ENCODE measurements at regions not wholly inside any gene's neighbourhood (a gene's known extent, or its start where the extent isn't known, plus 50 kb on each side); places are given as distances from the start of the nearest gene placed in this dataset.

DNA sequence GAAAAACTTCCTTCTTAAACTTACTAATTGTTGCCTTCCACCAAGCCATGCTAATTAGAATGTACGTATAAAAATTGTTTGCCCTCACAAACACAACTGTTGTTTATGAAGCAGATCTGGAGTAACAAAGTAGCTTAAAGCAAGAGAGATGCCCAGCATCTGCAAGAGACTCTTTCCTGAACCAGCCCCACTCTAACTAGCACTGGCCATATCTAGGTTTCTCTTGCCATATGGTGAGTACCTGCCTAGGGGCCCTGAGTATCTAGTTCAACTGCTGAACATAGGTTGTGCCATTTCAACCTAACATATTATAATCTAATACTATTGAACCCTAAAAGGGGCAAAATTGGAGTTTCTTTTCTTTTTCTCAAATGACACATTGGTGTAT lies 883.4 kb upstream of the B3GALT2 start:
- H3K9me3 Mint-ChIP-seq (ENCODE audit: unreplicated experiment) = no peaks in the 10 kb centered on the region
- no peaks in the 10 kb centered on the region for H3K9me3 ChIP-seq
- ChIA-PET POLR2A (no interaction called here), CTCF (no interaction called here)
- no TSS peak for BruUV-seq (replicated peaks)
- no peak overlapping the region for H3K4me3 Mint-ChIP-seq (ENCODE audit: unreplicated experiment)
- H3K4me1 ChIP-seq = no peaks in the 10 kb centered on the region
- no peaks in the 10 kb centered on the region for H3K36me3 Mint-ChIP-seq (ENCODE audit: insufficient read depth, unreplicated experiment)
- peaks cover 2% of the 10 kb centered on the region for H3K27me3 Mint-ChIP-seq (ENCODE audit: insufficient read depth, unreplicated experiment)
- no peak overlapping the region for H3K27ac Mint-ChIP-seq (ENCODE audit: unreplicated experiment)
- TF ChIP-seq, protein P1, sequence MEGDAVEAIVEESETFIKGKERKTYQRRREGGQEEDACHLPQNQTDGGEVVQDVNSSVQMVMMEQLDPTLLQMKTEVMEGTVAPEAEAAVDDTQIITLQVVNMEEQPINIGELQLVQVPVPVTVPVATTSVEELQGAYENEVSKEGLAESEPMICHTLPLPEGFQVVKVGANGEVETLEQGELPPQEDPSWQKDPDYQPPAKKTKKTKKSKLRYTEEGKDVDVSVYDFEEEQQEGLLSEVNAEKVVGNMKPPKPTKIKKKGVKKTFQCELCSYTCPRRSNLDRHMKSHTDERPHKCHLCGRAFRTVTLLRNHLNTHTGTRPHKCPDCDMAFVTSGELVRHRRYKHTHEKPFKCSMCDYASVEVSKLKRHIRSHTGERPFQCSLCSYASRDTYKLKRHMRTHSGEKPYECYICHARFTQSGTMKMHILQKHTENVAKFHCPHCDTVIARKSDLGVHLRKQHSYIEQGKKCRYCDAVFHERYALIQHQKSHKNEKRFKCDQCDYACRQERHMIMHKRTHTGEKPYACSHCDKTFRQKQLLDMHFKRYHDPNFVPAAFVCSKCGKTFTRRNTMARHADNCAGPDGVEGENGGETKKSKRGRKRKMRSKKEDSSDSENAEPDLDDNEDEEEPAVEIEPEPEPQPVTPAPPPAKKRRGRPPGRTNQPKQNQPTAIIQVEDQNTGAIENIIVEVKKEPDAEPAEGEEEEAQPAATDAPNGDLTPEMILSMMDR (IDR thresholded peaks at IDR 0.05; ENCODE audit: insufficient read depth in 1 of 2, low read depth in 1 of 2, low read length in 1 of 2, severe bottlenecking in 1 of 2, unreplicated experiment in 1 of 2) = no peak
- no peaks in the 10 kb centered on the region for H3K4me1 Mint-ChIP-seq (ENCODE audit: low read depth, unreplicated experiment)
- no peaks in the 10 kb centered on the region for H3K36me3 ChIP-seq (ENCODE audit: control insufficient read depth, insufficient read depth, low read length)
- H3K4me3 ChIP-seq (ENCODE audit: low read depth, low read length) = no peak overlapping the region
- intact Hi-C loops (cut with micrococcal nuclease; ENCODE audit: unreplicated experiment) = no loop called here
- no peaks in the 10 kb centered on the region for H3K27me3 ChIP-seq (replicated peaks; ENCODE audit: control insufficient read depth, insufficient read depth, low read length)
- no peak for DNase-seq

DNA sequence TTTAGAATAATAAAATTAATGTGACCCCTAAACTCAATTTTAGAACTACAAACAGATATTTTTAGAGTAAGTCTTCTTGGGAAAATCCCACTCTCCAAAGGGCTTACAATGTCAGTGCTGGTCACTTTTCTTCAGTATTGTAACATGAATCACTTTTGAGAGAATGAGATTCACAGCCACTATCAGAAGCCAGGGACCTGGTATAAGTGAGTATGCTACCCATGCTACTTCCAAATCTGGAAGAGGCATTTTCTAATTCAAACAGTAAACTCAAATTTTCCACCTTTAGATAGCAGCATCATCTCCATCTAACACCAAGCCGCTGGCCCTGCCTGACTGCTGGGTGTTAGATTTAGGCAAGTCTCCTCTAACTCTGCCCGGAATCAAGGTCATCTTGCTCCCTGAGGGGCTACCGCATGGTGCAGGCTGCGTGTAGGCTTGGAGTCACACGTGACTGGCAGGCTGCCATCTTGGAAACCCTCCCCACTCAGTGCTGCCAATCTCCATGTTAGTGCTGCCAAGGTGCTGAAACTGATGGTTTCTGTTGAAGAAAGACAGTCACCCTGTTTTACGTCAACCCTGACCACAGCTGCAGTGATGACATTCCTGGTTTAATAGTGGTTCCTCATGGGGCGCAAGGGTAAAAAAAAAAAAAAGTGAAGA lies 882.9 kb upstream of the B3GALT2 start:
- H3K27me3 Mint-ChIP-seq (ENCODE audit: insufficient read depth, unreplicated experiment) = no peaks in the 10 kb centered on the region
- intact Hi-C loops (cut with micrococcal nuclease; ENCODE audit: unreplicated experiment) = no loop called here
- H3K4me1 Mint-ChIP-seq (ENCODE audit: low read depth, unreplicated experiment) = no peaks in the 10 kb centered on the region
- TF ChIP-seq, protein P1 (IDR thresholded peaks at IDR 0.05; ENCODE audit: insufficient read depth in 1 of 2, low read depth in 1 of 2, low read length in 1 of 2, severe bottlenecking in 1 of 2, unreplicated experiment in 1 of 2) = no peak
- no peaks in the 10 kb centered on the region for H3K9me3 ChIP-seq
- DNase-seq = no peak
- H3K4me1 ChIP-seq = no peaks in the 10 kb centered on the region
- no peaks in the 10 kb centered on the region for H3K36me3 ChIP-seq (ENCODE audit: control insufficient read depth, insufficient read depth, low read length)
- H3K27me3 ChIP-seq (replicated peaks; ENCODE audit: control insufficient read depth, insufficient read depth, low read length) = no peaks in the 10 kb centered on the region
- no peak overlapping the region for H3K4me3 ChIP-seq (ENCODE audit: low read depth, low read length)
- H3K27ac Mint-ChIP-seq (ENCODE audit: unreplicated experiment) = no peak overlapping the region
- ChIA-PET POLR2A (no interaction called here), CTCF (no interaction called here)
- H3K36me3 Mint-ChIP-seq (ENCODE audit: insufficient read depth, unreplicated experiment) = no peaks in the 10 kb centered on the region
- H3K9me3 Mint-ChIP-seq (ENCODE audit: unreplicated experiment) = no peaks in the 10 kb centered on the region
- H3K4me3 Mint-ChIP-seq (ENCODE audit: unreplicated experiment) = no peak overlapping the region
- BruUV-seq (replicated peaks) = no TSS peak

- Mint-ChIP-seq H3K4me3 (ENCODE audit: unreplicated experiment) (no peak overlapping the region), H3K9me3 (ENCODE audit: unreplicated experiment) (no peaks in the 10 kb centered on the region), H3K36me3 (ENCODE audit: insufficient read depth, unreplicated experiment) (no peaks in the 10 kb centered on the region), H3K27ac (ENCODE audit: unreplicated experiment) (no peak overlapping the region), H3K27me3 (ENCODE audit: insufficient read depth, unreplicated experiment) (no peaks in the 10 kb centered on the region), H3K4me1 (ENCODE audit: low read depth, unreplicated experiment) (no peaks in the 10 kb centered on the region)
- no peak for DNase-seq
- Histone ChIP-seq H3K36me3 (ENCODE audit: control insufficient read depth, insufficient read depth, low read length) (no peaks in the 10 kb centered on the region), H3K9me3 (no peaks in the 10 kb centered on the region), H3K4me1 (no peaks in the 10 kb centered on the region), H3K4me3 (ENCODE audit: low read depth, low read length) (no peak overlapping the region), H3K27me3 (replicated peaks; ENCODE audit: control insufficient read depth, insufficient read depth, low read length) (no peaks in the 10 kb centered on the region)
- intact Hi-C loops (cut with micrococcal nuclease; ENCODE audit: unreplicated experiment) = no loop called here
- TF ChIP-seq, protein P1 (IDR thresholded peaks at IDR 0.05; ENCODE audit: insufficient read depth in 1 of 2, low read depth in 1 of 2, low read length in 1 of 2, severe bottlenecking in 1 of 2, unreplicated experiment in 1 of 2) = no peak
- no TSS peak for BruUV-seq (replicated peaks)
- ChIA-PET CTCF (no interaction called here), POLR2A (no interaction called here)
These were observed 882.2 kb upstream of the B3GALT2 start for GRCh38 chr1:194068446-194069167.
